ENCODE measurements at regions not wholly inside any gene's neighbourhood (a gene's known extent, or its start where the extent isn't known, plus 50 kb on each side); places are given as distances from the start of the nearest gene placed in this dataset.
A peak's percentile ranks its signal among the peaks of the same experiment; 100 is the strongest.

- H3K4me3 ChIP-seq (replicated peaks; ENCODE audit: low read depth, low read length) = no peak overlapping the region
- no peak for TF ChIP-seq CTCF (IDR thresholded peaks at IDR 0.05; ENCODE audit: low read depth, low read length, missing control alignments)
- no peak for DNase-seq (ENCODE audit: extremely low read depth, low read depth)
Measured at GRCh38 chrX:115957862-115958490, 212.6 kb upstream of the AGTR2 start.

DNA sequence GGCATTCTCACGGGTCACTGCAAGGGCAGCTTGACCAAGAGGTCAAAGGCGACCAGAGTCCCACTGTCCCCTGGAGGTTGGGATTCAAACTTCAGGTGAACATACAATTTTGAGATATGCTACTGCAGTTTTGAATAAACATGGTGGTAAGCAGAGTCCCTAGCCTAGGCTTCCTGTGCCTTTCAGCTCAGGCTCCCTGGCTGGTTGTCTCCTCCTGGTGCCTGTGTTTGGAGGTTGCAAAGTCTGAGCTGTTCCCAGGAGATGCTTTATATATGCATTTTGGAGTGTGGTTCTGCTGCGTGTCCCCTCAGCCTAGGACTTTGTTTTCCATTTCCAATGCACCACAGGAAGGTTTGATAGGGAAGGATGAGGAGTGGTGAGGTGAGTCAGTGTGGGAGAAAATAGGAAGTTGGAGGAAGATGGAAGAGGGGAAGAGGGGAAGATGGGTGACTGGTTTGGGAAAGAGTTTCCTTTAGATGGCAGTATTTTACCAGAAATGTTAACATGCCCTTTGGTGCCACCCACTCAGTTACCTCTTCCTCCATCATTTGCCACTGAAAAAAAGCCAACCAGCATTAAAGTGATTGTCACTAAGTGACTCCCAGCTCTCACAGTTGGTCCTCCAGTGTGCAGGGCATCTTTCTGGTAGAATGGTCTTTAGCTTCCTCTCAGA, 211.7 kb upstream of the AGTR2 start:
- no peak for TF ChIP-seq CTCF (IDR thresholded peaks at IDR 0.05; ENCODE audit: low read depth, low read length, missing control alignments)
- no peak for DNase-seq (ENCODE audit: extremely low read depth, low read depth)

DNA sequence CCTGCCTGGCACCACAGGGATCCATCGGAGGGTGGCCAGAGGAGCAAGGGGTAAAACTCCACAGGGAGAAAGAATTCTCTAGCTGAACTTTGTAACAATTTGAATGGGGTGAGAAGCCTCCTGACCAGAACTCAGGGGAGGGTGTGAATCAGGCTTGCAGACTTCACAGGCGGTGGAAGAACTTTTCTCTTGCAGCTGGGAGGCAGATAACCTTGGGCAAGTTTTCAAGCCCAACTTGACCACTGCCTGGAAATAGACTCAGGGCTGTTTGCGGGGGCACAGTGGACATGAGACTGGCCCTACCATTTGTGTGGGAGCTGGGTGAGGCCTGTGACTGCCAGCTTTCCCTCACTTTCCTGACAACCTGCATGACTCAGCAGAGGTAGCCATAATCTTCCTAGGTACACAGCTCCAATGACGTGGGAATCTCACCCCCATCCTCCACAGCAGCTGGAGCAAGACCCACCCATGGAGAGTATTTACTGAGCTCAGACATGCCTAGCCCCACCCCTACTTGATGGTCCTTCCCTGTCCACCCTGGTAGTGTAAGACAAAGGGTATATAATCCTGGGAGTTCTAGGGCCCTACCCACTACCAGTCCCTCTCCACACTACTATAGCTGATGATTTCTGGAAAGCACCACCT, 210.0 kb upstream of the AGTR2 start:
- H3K4me3 ChIP-seq (replicated peaks; ENCODE audit: low read depth, low read length) = no peak overlapping the region
- no peak for TF ChIP-seq CTCF (IDR thresholded peaks at IDR 0.05; ENCODE audit: low read depth, low read length, missing control alignments)
- DNase-seq (ENCODE audit: extremely low read depth, low read depth) = no peak

More for the DNA sequence above, 211.7 kb upstream of the AGTR2 start:
- no peak overlapping the region for H3K4me3 ChIP-seq (replicated peaks; ENCODE audit: low read depth, low read length)

DNA sequence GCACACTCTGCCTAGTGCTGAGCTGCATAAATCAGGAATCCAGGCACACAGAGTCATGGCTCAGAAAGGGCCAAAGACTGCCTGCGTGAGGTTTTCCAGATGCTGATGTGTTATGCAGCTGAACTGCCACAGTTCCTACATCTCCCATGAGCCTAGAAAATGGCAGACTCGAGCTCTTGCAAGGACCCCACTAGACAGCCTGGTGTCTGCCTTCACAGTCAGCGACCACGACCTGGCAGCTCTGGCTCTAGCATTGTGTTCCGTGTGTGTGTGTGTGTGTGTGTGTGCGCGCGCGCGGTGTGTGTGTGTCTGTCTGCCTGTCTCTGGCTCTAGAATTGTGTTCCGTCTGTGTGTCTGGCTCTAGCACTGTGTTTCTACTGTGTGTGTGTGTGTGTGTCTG, 203.6 kb upstream of the AGTR2 start:
- no peak overlapping the region for H3K4me3 ChIP-seq (replicated peaks; ENCODE audit: low read depth, low read length)
- TF ChIP-seq CTCF (IDR thresholded peaks at IDR 0.05; ENCODE audit: low read depth, low read length, missing control alignments) = no peak
- DNase-seq (ENCODE audit: extremely low read depth, low read depth) = no peak

DNA sequence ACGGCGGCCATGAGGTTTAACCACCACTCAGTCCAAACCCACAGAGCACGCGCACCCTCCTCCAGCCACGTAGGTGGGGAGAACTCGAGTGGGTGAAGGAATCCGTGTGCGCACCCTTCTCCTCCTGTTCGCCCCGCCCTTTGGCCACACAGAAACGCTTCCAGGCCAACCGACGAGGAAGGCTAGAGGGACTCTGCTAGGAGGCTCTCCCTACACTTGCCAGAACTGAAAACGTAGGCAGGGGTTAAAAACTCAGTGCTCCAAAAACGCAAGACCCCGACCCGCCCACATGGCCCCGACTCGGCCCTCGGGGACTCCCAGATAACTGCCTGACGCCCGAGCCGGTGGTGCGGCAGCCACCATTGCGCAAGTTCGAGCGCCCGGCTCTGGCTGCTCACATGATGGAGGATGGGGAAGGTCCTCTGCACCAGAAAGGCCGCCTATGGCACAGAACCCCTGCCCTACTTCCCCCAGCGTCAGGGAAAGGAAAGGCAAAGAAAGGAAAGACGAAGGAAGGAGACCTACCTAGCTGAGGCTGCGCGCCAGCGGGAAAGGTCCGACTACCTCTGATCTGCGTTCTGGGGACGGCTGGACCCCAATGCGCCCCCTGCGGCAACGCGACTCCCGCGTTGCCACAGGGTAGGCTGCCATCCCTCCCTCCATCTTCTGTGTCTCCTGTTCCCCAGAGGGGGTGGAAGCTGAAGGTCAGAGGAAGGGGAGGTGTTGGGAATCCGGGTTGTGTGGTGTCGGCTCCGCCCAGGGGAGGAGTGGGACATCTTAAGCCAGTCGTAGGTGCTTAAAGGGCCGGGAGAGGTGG, 201.9 kb upstream of the AGTR2 start:
- DNase-seq (ENCODE audit: extremely low read depth, low read depth) = no peak
- TF ChIP-seq CTCF (IDR thresholded peaks at IDR 0.05; ENCODE audit: low read depth, low read length, missing control alignments) = peak; percentile 16
- H3K4me3 ChIP-seq (replicated peaks; ENCODE audit: low read depth, low read length) = peak overlapping the region; percentile 50

DNA sequence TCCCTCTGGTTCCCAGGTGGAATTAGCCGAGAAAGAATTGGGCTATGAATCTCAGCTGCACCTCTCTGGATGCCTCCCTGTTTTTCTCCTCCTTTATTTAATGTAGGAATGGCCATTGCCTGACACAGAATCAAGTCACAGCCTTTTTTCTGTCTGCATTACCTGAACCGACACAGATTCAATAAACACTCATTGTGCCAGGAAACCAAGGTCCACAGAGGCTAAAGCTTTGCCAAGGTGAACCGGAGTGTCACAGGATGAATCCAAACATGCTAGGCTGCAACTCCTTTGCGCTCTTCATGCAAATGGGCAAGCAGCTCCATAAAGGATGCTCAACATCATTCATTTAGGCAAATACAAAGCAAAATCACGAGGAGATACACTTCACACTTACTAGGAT, 199.8 kb upstream of the AGTR2 start:
- no peak for DNase-seq (ENCODE audit: extremely low read depth, low read depth)
- no peak for TF ChIP-seq CTCF (IDR thresholded peaks at IDR 0.05; ENCODE audit: low read depth, low read length, missing control alignments)
- no peak overlapping the region for H3K4me3 ChIP-seq (replicated peaks; ENCODE audit: low read depth, low read length)

Measured in HFF-Myc (cell line).